GM18858 (cell line): ENCODE measurements at regions not wholly inside any gene's neighbourhood (a gene's known extent, or its start where the extent isn't known, plus 50 kb on each side); places are given as distances from the start of the nearest gene placed in this dataset.

Experiments
- ATAC-seq: cut with Tn5 transposase; IDR thresholded peaks from one replicate; pipeline ENCODE4 v1.9.1; 2021; ENCODE audit not compliant: unreplicated experiment

DNA sequence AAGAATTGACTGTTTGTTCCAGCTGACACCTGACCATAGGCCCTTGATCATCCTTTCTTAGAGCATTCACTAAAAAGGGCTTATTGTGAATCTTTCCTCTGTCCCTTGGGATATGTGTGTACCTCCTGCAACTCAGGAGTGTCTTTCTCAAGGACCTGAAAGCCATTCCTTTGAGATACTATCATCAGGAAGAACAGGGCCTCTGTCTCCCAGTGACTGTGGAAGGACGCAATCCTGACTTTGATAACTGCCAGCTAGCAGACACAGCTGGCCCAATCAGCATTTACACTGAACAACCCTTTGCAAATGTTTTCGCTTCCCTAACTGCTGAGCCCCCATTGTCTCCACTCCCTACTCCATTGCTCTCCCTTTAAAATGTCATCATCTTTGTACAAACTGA is 144.4 kb downstream of the RMI1 start:
- ATAC-seq = no peak

DNA sequence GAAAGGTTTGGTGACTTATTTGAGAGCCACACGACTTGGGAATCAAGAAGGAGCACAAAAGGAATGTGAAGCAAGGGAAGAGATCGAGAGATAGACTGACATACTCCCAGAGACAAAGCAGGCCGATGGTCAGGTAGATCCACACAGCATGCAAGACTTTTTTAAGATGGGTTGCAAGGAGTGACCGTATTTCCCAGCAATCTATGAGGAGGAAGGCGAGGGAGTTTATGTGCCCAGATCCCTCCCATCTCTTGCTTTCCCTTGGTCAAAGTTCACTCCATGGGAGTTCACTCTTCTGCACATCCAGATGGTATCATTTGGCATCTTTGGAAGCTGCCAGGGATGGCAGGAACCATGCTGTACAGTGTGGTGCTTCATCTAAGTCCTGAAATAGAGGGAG is 148.9 kb downstream of the RMI1 start:
- no peak for ATAC-seq

DNA sequence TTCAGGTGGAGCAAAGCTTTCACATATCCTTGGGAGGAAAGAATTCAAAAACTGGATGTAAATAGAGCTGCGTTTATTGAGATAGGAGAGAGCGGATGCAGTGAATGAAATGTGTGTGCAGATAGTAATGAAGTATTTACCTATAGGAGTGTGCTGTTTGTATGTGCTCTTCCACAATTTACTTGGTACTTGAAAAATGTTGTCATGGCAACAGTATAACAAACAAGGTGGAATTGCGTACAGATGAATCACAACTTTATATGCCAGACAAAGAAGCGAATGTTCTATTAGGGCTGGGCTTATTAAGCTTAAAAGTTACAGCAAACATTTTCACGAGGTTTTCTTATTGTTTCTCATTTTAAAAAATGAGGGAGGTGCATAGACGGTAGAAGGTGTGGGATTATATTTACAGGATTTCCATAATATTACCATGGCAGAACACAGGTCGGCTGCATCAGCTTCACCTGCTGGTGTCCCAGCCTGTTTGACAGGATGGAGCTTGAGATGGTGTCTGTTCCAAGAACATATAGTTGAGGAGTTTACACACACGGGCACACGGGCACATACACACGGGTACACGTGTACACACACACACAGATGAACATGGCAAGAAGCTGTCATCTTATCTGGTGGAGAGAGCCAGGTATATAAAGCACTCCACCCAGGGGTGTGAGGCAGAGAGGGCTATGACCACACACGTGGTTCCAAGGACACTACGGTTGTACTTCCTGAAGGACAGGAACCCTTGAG is 155.7 kb downstream of the RMI1 start:
- no peak for ATAC-seq

DNA sequence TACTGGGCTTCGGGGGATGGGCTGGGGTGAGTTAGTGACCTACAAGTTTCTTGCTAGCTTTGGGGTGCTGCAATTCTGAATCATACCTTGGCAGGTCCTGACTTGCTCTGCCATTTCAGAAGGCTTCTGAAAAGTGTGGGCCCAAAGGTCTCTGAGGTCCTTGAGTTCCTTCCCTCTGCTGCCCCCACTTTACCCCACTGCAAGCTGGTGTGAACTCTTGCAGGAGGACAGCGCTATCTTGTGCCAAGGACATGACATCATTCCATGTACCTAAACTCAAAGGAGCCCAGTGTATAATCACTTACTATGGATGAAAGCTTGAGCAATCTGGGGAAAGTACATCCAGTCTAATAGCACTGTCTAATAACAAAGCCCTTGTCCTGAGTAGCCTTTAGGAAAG is 157.4 kb downstream of the RMI1 start:
- ATAC-seq = no peak

DNA sequence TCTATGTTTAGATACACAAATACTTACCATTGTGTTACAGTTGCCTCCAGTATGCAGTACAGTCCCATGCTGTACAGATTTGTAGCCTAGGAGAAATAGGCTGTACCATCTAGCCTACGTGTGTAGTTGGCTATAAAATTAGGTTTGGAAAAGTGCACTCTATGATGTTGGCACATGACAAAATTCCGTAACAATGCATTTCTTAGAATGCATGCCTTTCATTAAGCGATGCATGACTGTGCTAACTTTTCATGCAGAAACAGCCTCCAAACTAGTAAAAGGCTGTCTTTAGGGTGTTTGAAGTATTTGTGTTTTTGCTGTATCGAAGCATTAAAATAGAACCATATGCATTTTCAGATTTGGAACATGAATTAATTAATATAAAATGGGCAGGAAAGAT is 157.9 kb downstream of the RMI1 start:
- no peak for ATAC-seq

DNA sequence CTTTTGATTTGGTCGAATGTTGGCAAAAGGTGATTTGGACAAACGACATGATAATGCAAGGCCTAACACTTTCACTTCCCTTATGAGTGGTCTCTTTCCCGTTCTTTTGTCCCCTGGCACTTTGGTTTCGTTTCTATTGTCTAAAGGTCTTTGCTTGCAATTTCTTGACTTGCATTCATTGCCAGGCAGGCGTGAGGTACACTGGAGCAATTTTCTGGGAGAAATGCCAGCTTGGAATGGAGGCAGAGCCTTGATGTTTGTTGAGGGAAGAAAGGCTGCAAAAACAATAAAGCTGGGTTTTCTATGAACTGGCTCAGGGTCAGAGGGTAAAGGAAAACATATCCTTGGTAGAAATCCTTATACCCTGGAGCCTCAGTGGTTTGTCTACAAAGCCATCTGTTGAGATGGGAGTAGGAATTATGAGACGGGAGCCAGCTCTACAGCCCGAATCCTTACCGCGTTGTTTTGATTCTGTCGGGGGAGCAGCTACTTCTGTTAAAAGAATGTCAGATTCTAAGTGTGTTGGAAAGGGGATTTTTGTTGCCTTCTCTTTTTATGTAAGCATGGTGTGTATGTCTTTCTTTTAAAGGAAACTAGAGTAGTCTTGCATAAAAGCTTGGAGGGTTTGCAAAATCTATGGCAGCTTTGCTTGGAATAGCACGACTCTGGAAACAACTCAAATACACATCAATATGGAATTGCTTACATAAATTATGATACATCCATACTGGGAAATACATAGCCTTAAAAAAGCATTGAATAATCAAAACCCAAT is 158.9 kb downstream of the RMI1 start:
- ATAC-seq = no peak

DNA sequence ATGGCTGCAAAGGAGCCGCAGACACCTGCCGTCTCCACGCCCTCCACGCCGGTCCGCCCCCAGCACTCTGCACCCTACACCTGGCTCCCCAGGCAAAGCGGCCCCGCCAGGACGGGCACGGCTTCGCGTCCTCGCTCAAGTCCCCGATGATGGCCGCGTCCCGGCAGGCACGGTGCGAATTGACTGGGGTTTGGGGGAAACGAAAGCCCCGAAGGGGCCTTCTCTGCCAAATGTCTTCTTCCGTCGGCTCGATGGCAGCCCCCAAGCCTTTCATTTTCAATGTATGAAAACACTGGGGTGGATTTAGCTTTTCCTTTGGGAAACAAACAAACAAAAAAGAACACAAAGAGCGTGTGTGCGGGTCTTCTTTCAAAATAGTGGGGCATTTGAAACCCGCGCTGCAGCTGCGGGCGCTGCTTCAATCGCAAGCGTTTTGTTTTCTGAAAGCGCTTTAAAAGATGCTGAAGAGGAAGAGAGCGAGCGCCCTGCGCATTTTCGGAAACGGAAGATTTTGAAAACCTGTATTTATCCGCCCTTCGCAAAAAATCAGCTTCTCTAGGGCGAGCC is 160.0 kb downstream of the RMI1 start:
- ATAC-seq = no peak

DNA sequence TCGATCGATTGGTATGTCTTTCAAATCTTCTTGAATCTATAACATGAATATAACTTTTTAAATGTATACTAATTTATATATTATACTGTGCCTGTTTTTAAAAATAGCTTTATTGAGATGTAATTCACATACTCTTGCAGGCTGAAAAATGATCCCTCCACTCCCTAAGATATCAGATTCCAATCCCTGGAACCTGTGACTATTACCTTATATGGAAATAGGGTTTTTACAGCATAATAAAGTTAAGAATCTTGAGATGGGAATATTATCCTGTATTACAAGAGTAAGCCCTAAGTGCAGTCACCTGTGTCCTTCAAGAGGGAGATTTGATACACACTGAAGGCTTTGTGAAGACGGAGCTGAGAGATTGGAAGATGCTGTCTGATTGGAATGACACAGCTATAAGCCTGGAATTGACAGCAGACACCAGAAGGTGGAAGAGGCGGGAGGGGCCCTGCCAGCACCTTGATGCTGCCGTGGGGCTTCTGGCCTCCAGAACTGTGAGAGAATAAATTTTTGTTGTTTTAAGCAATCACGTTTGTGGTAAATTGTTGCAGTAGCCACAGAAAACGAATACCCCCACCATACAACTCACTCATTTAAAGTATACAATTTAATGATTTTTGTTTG is 161.3 kb downstream of the RMI1 start:
- ATAC-seq = no peak

DNA sequence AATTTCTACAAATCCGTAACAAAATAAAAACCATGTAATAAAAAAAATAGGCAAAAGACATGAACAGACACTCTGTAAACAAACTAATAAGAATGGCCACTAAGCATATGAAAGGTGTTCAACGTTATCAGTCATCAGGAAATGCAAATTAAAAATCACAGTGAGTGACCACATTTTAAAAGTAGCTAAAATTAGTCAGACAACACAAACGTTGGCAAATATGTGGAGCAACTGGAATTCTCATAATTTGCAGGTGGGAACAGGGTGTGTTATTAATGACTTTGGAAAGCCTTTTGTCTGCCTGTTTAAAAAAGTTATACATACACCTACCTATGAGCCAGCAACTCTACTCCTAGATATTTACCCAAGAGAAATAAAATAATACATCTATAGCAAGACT is 164.4 kb downstream of the RMI1 start:
- no peak for ATAC-seq

DNA sequence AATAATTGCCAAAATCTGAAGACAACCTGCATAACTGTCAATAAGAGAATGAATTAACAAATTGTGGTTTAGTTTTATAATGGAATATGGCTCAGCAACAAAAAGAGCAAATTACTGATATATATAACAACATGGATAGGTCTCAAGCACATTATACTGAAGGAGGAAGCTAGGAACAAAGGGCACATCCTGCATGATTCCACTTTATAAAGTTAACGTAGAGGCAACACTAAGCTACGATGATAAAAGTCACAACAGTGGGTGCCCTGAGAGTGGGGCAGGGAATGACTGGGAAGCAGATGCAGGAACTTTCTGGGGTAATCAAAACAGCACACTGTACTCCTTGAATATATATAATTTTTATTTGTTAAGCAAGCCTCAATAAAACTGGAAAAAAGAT is 165.2 kb downstream of the RMI1 start:
- no peak for ATAC-seq

DNA sequence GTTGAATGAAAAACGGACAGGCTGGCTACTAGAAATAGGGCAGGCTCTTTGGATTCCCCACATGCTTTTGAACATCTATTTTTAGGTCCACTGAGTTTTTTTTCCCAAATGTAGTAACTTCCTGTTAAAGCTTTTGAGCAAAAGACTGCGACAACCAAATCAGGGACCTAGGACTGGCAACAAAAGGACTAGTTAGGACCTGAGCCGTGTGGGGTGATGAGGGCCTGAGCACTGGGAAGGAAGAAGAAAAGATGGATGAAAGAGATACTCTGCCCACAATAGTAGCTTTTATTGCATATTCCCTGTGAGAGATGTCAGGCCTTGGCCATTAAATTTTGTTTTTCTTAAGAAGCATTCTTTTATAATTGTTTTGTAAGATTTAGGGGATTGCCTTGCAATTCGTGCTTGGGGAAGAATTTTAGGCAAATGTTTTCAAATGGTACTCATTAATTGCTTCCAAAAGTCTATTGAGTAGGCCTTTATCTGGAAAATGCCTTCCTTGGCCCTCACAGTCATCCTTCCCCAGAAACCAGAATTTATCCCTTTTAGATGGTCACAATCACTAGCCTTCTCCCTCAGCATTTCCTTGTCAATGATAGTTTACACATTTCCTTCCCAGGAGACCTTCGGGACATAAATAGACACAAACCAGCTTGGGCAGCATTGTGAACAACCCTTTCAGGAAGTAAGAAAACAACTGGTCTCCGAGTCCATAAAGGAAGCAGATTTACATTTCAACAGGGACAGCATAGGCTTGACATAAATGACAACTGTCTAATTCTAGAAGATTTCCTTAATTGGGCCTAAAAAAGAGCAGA is 166.5 kb downstream of the RMI1 start:
- ATAC-seq = no peak

DNA sequence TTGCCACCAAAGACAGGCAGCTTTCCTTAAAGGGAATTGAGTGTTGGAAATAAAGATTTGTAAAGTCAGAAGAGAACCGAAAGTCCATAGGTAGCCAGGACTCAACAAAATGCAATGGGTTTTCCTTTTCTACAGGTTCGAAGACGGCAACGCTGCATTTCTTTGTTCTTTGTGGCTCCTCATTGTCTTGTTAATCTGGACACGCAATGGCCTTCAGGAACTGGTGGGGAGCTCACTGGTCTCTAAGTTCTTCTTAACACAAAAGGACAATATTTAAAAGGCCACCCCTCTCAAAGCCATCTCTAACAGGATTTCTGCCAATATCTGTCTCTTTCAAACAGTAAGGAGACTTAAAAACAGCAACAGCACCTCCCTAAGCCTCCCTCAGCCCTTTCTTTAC is 170.6 kb downstream of the RMI1 start:
- no peak for ATAC-seq

DNA sequence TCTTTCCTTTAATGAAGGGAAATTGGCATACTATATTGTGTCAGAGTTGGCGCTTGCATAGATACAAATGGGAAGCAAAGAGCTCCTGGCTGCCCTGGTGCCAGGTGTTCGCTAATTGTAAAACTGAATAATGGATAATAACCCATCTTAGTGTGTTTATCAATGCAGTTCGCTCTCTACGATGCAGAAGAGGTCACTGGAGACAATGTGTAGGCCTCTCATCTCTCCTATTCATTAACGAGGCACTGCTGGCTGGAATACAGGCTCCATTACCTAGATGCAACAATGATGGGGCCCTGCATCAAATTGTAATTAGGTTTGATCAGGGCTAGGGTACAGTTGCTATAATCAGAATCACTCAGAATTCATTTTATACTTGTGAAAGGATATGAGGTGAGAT is 171.0 kb downstream of the RMI1 start:
- no peak for ATAC-seq

DNA sequence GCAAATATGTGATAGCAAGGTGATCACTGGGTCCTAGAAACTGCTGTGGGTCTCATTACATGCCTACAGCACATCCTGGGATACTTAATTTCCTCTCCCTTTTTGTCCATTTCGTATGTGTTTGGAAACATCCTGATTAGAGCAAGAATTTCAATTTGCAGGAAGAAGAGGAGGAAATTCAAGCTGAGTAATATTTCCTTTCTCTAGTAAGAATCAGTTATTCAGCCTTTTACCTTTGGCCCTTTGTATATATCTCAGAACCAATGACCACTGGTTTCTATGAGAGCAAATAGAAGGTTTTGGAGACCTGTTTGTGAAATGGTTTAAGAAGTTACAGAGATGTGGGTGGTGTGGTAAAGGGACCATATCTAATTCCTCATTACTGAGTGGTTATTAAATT is 171.6 kb downstream of the RMI1 start:
- ATAC-seq = no peak

DNA sequence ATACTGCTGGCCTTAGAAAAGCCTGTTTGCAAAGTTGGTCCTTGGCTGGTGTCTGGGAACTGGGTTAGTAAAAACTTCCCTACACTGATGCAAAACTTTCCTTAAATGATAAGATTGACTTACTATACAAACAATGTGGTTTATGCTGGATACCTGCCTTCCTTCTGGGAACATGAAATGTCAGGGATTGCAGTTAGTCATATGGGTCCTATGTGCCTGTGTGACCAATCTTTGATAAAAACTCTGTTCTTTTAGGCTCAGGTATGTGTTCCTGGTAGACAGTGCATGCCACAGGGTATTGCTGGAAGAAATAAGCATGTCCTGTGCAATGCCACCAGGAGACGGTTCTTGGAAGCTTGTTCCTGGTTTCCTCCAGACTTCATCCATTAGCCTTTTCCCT is 173.3 kb downstream of the RMI1 start:
- no peak for ATAC-seq

DNA sequence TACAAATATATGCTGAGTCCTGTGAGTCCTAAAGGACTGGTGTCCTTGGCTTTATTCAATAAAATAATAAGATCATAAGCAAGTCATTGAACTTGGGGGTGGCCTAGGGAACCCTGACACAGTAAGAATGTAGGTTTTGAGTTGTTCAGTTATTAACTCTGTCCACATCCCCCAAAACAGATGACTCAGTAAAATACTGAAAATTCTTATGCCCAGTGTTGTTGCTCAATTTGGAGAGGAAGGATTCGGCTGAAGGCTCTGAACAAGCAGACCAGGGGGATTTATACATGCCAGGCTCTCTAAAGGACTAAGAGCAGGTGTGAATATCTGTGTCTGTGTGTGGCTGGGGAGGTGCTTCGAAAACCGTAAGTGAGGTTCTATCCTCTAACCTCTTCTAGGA is 173.7 kb downstream of the RMI1 start:
- no peak for ATAC-seq

DNA sequence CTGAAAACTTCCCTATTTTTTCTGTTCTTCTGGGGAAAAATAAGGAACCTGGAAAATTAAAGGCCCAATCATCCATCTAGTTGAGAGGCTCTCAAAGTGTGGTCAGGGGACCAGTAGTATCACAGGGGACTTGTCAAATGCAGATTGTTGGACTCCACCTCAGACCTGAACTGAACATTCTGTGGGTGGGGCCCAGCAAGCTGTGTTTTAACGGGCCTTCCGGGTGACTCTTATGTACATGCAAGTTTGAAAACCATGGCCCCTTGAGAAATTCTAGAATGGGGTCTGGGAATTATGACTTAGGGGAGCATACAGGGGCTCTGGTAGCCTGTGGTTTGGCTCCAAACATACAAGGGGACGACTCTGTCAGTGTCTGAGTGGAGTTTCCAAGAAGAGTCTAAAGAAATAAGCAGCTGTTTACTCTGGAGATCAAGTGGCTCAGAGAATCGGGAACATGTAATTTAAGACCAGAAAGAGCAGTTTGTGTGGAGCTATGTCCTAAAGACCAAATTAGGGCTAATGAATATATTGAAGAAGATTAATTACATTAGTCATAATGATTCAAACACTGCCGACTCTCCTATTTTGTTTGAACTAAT is 177.4 kb downstream of the SLC28A3 start:
- no peak for ATAC-seq

DNA sequence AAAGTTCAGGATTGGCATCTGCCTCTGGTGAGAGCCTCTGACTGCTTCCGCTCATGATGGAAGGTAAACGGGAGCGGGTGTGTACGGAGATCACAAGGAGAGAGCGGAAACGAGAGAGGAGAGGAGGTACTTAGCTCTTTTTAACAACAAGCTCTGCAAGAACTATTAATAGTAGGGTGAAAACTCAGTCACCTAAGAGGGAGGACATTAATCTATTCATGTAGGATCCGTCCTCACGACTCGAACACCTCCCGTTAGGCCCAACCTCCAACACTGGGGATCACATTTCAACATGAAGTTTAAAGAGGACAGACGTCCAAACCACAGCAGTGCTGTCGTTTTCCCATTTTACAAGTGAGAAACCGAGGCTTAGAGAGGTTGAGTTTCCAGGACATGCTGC is 173.7 kb downstream of the SLC28A3 start:
- no peak for ATAC-seq

DNA sequence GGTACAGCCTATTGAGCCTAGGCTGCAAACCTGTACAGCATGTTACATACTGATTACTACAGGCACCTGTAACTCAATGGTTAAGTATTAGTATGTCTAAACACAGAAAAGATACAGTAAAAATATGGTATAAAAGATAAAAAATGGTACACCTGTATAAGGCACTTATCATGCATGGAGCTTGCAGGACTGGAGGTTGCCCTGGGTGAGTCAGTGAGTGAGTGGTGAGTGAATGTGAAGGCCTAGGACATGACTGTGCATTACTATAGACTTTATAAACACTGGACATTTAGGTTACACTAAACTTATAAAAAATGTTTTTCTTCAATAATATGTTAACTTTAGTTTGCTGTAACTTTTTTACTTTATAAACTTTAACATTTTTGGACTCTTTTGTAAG is 171.3 kb downstream of the SLC28A3 start:
- ATAC-seq = no peak

DNA sequence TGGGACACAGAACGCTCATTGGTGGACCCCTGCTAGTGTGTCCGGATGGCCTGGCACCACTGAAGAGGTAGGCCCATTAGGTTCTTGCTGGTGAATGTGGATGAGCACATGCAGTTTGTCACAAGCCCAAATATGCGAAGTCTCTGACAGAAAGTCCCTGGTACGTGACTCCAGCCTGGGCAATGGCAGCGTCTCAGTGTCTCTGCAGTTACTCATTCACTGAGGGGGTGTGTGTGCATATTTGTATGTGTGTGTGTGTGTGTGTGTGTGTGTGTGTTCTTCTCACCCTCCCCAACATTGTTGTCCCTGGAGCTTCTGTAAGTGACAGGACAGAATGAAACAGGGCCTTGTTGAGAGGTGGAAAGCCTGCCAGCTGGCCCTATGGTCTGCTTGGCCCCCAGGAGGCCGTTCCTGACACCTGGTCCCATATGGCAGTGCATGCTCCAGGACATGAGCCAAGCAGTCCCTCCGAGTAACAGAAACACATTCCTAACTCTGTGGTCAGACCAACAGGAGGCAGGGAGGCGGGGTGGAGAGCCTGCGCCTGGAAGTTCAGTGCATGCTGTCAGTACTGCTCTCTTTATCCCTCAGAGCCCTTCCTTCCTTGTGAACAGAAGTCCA is 169.9 kb downstream of the SLC28A3 start:
- no peak for ATAC-seq
